Right lobe of liver (tissue), 6 donors: ENCODE measurements at regions not wholly inside any gene's neighbourhood (a gene's known extent, or its start where the extent isn't known, plus 50 kb on each side); places are given as distances from the start of the nearest gene placed in this dataset.
A peak's percentile ranks its signal among the peaks of the same experiment; 100 is the strongest.
"Not testable (repeated sequence)": the region's sequence is repeated elsewhere in the genome, so short reads cannot be mapped to it uniquely, and the experiment has no call there.

Experiments used
- ATAC-seq, 4 donors: fragments of 200-7000 bp; cut with Tn5 transposase; one replicate each; pipeline ENCODE4 v1.9.1; 2020; ENCODE audit warnings: mild to moderate bottlenecking in 4 of 4, moderate library complexity in 4 of 4
- DNase-seq, 3 donors: peaks; one replicate each; pipeline ENCODE4 v3.0.0-alpha.2; 2020
- H3K27ac ChIP-seq, 3 donors: fragments of 200-600 bp; one replicate each; pipeline ENCODE4 v1.8.0; 2022
- H3K27me3 ChIP-seq, 2 donors: fragments of 200-600 bp; one replicate each; pipeline ENCODE4 v1.8.0; 2022
- H3K36me3 ChIP-seq, 4 donors: fragments of 200-600 bp; sonication (generic) in 1 of 4; one replicate each; pipeline versions ENCODE4 v1.5.1 to v1.8.0; 2017 to 2022; ENCODE audit warnings: control low read depth in 1 of 4
- H3K4me1 ChIP-seq, 4 donors: fragments of 200-600 bp; sonication (generic) in 1 of 4; one replicate each; pipeline versions ENCODE4 v1.5.1 to v1.8.0; 2017 to 2022; ENCODE audit warnings: control low read depth in 1 of 4
- H3K4me3 ChIP-seq, 3 donors: fragments of 200-600 bp; one replicate each; pipeline ENCODE4 v1.8.0; 2022
- H3K9me3 ChIP-seq, 4 donors: fragments of 200-600 bp; sonication (generic) in 1 of 4; one replicate each; pipeline versions ENCODE4 v1.5.1 to v1.8.0; 2017 to 2022; ENCODE audit warnings: control low read depth in 1 of 4
- CTCF ChIP-seq, 4 donors: fragments of 200-600 bp in 3 of 4; fragments of 450-650 bp in 1 of 4; IDR thresholded peaks; one replicate each; pipeline versions ENCODE4 v1.5.1 to v1.8.0; 2016 to 2022; ENCODE audit warnings: antibody characterized with exemption in 4 of 4, mild to moderate bottlenecking in 2 of 4
- POLR2A ChIP-seq: fragments of 450-650 bp; IDR thresholded peaks from one replicate; pipeline ENCODE4 v1.6.1; 2017; ENCODE audit warnings: antibody characterized with exemption, mild to moderate bottlenecking
- WGBS: methylation state at CpG from one replicate; pipeline ENCODE4 v1.1.6; 2018; ENCODE audit warnings: low coverage, low lambda C conversion rate; ENCODE audit not compliant: insufficient coverage; ENCODE audit errors: missing lambda C conversion rate; 5-methylcytosine and 5-hydroxymethylcytosine counted together
- intact Hi-C, 2 donors: fragments of 100-400 bp; cut with DNase I; formaldehyde crosslinking; loops; one replicate each; pipeline versions ENCODE4 v1.11.2 to v1.14.1; 2022
- donor health status: DM: no; HTN: yes; CAD: no.
- donor health status: DM: no; HTN: no; CAD: no.
- donor health status: DM: no; HTN: no; CAD: no.
- donor health status: DM: no; HTN: yes; CAD: no.
- donor health status: DM: no; HTN: yes; CAD: no.

DNA sequence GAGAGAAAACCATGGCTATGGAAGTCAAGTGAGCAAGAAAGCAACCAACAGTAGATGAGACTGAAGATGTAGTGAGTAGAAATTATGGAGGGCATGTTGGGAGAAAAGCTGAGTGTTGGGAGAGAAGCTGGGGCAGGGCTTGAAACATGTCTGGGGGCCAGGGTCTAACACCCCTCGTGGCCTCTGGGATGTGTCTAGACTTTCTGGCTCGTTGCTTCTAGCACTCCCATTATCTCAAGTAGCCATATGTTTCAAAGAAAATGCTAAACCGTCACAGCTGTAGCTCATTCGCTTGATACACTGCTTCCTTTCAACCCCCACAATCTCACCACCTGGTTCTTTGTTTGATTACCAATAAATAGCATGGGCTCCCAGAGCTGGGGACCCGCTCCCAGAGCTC, 83.8 kb upstream of the BCHE start:
- no CpG with 5 or more reads among the region's 5 CpGs for WGBS
- intact Hi-C loops: no loop called here
- no peak overlapping the region for H3K4me3 ChIP-seq

GRCh38 chr3:165919284-165919683, 82.1 kb upstream of the BCHE start:
- H3K4me1 ChIP-seq: no peaks in the 10 kb centered on the region
- no peaks in the 10 kb centered on the region for H3K36me3 ChIP-seq
- no peak for TF ChIP-seq POLR2A
- no peak for TF ChIP-seq CTCF (IDR thresholded peaks at IDR 0.05)
- no peaks in the 10 kb centered on the region for H3K27me3 ChIP-seq
- no peaks in the 10 kb centered on the region for H3K9me3 ChIP-seq
- no peak overlapping the region for H3K27ac ChIP-seq
- no peak for ATAC-seq
- 59% methylated on average over 4 of the region's 4 CpGs for WGBS
- intact Hi-C loops: no loop called here
- no peak overlapping the region for H3K4me3 ChIP-seq
- no peak for DNase-seq

More for the DNA sequence above, 83.8 kb upstream of the BCHE start:
- no peaks in the 10 kb centered on the region for H3K4me1 ChIP-seq
- no peaks in the 10 kb centered on the region for H3K36me3 ChIP-seq
- no peaks in the 10 kb centered on the region for H3K27me3 ChIP-seq
- DNase-seq: no peak
- no peaks in the 10 kb centered on the region for H3K9me3 ChIP-seq
- H3K27ac ChIP-seq: no peak overlapping the region
- TF ChIP-seq POLR2A: no peak
- no peak for TF ChIP-seq CTCF (IDR thresholded peaks at IDR 0.05)
- ATAC-seq: no peak

GRCh38 chr3:165918657-165918979, 81.4 kb upstream of the BCHE start:
- Histone ChIP-seq H3K4me1 (no peaks in the 10 kb centered on the region), H3K4me3 (no peak overlapping the region), H3K27ac (no peak overlapping the region), H3K9me3 (no peaks in the 10 kb centered on the region), H3K27me3 (no peaks in the 10 kb centered on the region), H3K36me3 (no peaks in the 10 kb centered on the region)
- ATAC-seq (no peak), DNase-seq (peak in 2 of 3 donors; percentile 41 to 49)
- WGBS: no CpG with 5 or more reads among the region's 23 CpGs
- no peak for TF ChIP-seq POLR2A
- TF ChIP-seq CTCF (IDR thresholded peaks at IDR 0.05): no peak
- intact Hi-C loops: no loop called here

DNA sequence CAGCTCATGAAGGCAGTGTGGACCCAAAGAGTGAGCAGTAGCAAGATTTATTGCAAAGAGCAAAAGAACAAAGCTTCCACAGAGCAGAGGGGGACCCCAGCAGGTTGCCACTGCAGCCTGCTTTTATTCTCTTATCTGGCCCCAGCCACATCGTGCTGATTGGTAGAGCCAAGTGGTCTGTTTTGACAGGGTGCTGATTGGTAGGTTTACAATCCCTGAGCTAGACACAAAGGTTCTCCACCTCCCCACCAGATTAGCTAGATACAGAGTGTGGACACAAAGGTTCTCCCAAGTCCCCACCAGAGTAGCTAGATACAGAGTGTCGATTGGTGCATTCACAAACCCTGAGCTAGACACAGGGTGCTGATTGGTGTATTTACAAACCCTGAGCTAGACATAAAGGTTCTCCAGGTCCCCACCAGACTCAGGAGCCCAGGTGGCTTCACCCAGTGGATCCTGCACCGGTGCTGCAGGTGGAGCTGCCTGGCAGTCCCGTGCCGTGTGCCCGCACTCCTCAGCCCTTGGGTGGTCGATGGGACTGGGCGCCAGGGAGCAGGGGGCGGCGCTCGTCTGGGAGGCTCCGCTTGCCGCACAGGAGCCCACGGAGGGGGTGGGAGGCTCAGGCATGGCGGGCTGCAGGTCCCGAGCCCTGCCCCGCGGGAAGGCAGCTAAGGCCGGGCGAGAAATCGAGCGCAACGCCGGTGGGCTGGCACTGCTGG, 80.9 kb upstream of the BCHE start:
- ATAC-seq, H3K9me3 ChIP-seq, DNase-seq, H3K36me3 ChIP-seq, H3K4me1 ChIP-seq, H3K27me3 ChIP-seq, H3K27ac ChIP-seq, intact Hi-C loops, H3K4me3 ChIP-seq: not testable (repeated sequence)
- WGBS: no CpG with 5 or more reads among the region's 24 CpGs

DNA sequence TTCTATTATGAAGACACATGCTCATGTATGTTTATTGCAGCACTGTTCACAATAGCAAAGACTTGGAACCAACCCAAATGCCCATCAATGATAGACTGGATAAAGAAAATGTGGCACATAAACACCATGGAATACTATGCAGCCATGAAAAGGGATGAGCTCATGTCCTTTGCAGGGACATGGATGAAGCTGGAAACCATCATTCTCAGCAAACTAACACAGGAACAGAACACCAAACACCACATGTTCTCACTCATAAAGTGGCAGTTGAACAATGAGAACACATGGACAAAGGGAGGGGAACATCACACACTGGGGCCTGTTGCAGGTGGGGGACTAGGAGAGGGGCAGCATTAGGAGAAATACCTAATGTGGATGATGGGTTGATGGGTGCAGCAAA, 77.9 kb upstream of the BCHE start:
- H3K27me3 ChIP-seq, H3K27ac ChIP-seq, H3K4me3 ChIP-seq, intact Hi-C loops, H3K36me3 ChIP-seq, ATAC-seq, H3K4me1 ChIP-seq, H3K9me3 ChIP-seq, DNase-seq: not testable (repeated sequence)
